ENCODE measurements at regions not wholly inside any gene's neighbourhood (a gene's known extent, or its start where the extent isn't known, plus 50 kb on each side); places are given as distances from the start of the nearest gene placed in this dataset.

DNA sequence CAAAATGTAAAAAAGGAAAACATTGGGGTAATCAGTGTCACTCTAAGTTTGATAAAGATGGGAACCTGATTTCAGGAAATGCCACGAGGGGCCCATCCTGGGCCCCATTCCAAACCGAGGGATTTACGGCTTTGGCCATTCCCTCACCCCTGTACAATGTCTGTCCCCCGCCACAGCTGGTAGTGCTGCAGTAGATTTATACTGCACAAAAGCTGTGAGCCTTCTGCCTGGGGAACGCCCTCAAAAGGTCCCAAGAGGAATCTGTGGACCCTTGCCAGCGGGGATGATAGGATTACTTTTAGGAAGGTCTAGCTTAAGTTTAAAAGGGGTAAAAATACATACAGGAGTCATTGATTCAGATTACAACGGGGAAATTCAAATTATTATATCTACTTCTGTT lies 173.4 kb upstream of the SGCG start (continued):
- TF ChIP-seq, protein P1, sequence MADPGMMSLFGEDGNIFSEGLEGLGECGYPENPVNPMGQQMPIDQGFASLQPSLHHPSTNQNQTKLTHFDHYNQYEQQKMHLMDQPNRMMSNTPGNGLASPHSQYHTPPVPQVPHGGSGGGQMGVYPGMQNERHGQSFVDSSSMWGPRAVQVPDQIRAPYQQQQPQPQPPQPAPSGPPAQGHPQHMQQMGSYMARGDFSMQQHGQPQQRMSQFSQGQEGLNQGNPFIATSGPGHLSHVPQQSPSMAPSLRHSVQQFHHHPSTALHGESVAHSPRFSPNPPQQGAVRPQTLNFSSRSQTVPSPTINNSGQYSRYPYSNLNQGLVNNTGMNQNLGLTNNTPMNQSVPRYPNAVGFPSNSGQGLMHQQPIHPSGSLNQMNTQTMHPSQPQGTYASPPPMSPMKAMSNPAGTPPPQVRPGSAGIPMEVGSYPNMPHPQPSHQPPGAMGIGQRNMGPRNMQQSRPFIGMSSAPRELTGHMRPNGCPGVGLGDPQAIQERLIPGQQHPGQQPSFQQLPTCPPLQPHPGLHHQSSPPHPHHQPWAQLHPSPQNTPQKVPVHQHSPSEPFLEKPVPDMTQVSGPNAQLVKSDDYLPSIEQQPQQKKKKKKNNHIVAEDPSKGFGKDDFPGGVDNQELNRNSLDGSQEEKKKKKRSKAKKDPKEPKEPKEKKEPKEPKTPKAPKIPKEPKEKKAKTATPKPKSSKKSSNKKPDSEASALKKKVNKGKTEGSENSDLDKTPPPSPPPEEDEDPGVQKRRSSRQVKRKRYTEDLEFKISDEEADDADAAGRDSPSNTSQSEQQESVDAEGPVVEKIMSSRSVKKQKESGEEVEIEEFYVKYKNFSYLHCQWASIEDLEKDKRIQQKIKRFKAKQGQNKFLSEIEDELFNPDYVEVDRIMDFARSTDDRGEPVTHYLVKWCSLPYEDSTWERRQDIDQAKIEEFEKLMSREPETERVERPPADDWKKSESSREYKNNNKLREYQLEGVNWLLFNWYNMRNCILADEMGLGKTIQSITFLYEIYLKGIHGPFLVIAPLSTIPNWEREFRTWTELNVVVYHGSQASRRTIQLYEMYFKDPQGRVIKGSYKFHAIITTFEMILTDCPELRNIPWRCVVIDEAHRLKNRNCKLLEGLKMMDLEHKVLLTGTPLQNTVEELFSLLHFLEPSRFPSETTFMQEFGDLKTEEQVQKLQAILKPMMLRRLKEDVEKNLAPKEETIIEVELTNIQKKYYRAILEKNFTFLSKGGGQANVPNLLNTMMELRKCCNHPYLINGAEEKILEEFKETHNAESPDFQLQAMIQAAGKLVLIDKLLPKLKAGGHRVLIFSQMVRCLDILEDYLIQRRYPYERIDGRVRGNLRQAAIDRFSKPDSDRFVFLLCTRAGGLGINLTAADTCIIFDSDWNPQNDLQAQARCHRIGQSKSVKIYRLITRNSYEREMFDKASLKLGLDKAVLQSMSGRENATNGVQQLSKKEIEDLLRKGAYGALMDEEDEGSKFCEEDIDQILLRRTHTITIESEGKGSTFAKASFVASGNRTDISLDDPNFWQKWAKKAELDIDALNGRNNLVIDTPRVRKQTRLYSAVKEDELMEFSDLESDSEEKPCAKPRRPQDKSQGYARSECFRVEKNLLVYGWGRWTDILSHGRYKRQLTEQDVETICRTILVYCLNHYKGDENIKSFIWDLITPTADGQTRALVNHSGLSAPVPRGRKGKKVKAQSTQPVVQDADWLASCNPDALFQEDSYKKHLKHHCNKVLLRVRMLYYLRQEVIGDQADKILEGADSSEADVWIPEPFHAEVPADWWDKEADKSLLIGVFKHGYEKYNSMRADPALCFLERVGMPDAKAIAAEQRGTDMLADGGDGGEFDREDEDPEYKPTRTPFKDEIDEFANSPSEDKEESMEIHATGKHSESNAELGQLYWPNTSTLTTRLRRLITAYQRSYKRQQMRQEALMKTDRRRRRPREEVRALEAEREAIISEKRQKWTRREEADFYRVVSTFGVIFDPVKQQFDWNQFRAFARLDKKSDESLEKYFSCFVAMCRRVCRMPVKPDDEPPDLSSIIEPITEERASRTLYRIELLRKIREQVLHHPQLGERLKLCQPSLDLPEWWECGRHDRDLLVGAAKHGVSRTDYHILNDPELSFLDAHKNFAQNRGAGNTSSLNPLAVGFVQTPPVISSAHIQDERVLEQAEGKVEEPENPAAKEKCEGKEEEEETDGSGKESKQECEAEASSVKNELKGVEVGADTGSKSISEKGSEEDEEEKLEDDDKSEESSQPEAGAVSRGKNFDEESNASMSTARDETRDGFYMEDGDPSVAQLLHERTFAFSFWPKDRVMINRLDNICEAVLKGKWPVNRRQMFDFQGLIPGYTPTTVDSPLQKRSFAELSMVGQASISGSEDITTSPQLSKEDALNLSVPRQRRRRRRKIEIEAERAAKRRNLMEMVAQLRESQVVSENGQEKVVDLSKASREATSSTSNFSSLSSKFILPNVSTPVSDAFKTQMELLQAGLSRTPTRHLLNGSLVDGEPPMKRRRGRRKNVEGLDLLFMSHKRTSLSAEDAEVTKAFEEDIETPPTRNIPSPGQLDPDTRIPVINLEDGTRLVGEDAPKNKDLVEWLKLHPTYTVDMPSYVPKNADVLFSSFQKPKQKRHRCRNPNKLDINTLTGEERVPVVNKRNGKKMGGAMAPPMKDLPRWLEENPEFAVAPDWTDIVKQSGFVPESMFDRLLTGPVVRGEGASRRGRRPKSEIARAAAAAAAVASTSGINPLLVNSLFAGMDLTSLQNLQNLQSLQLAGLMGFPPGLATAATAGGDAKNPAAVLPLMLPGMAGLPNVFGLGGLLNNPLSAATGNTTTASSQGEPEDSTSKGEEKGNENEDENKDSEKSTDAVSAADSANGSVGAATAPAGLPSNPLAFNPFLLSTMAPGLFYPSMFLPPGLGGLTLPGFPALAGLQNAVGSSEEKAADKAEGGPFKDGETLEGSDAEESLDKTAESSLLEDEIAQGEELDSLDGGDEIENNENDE (IDR thresholded peaks at IDR 0.05; ENCODE audit: insufficient replicate concordance, low read length) = no peak
- no peak for TF ChIP-seq CHD1 (IDR thresholded peaks at IDR 0.05; ENCODE audit: low read depth, low read length)
